ENCODE measurements at regions not wholly inside any gene's neighbourhood (a gene's known extent, or its start where the extent isn't known, plus 50 kb on each side); places are given as distances from the start of the nearest gene placed in this dataset.

GRCh38 chr6:48915591-48915990, 547.5 kb downstream of the MMUT start:
- Histone ChIP-seq H3K36me3 (no peaks in the 10 kb centered on the region), H3K27me3 (no peaks in the 10 kb centered on the region), H3K27ac (no peak overlapping the region), H3K4me3 (no peak overlapping the region), H3K9me3 (no peaks in the 10 kb centered on the region), H3K4me1 (no peaks in the 10 kb centered on the region)
- no peak for DNase-seq
- intact Hi-C loops (cut with DNase I), result no loop called here
- no peak for TF ChIP-seq POLR2A (IDR thresholded peaks at IDR 0.05)
- TF ChIP-seq, protein P1, sequence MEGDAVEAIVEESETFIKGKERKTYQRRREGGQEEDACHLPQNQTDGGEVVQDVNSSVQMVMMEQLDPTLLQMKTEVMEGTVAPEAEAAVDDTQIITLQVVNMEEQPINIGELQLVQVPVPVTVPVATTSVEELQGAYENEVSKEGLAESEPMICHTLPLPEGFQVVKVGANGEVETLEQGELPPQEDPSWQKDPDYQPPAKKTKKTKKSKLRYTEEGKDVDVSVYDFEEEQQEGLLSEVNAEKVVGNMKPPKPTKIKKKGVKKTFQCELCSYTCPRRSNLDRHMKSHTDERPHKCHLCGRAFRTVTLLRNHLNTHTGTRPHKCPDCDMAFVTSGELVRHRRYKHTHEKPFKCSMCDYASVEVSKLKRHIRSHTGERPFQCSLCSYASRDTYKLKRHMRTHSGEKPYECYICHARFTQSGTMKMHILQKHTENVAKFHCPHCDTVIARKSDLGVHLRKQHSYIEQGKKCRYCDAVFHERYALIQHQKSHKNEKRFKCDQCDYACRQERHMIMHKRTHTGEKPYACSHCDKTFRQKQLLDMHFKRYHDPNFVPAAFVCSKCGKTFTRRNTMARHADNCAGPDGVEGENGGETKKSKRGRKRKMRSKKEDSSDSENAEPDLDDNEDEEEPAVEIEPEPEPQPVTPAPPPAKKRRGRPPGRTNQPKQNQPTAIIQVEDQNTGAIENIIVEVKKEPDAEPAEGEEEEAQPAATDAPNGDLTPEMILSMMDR (IDR thresholded peaks at IDR 0.05), result no peak

DNA sequence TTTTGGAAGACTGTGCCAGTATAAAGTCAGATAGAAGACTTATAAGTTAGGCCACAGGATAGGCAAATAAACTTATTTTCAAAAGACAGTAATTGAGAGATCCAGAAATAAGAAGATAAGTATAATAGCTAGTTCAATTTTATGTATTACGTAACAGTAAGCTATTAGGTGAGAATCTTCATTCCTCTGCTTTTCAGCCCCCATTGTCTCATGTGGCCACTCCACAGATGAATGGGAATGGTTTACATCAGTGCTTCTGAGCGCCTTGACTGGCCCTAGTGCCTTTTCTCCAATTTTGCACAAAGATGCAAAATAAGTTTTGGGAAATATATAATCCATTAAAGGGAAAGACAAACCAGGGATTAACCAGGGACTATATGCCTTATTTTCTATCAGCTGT, 550.5 kb downstream of the MMUT start:
- no peak overlapping the region for H3K4me3 ChIP-seq
- H3K36me3 ChIP-seq, result no peaks in the 10 kb centered on the region
- WGBS, 2 donors, result 83 to 93% methylated on average over 2 of the region's 2 CpGs
- H3K4me1 ChIP-seq, result no peaks in the 10 kb centered on the region
- no peaks in the 10 kb centered on the region for H3K27me3 ChIP-seq
- no peak for DNase-seq
- intact Hi-C loops (cut with DNase I), result no loop called here
- H3K9me3 ChIP-seq, result no peaks in the 10 kb centered on the region
- no peak for TF ChIP-seq POLR2A (IDR thresholded peaks at IDR 0.05)
- TF ChIP-seq, protein P1 (IDR thresholded peaks at IDR 0.05), result no peak
- no peak overlapping the region for H3K27ac ChIP-seq

GRCh38 chr6:48904809-48905208, 558.2 kb downstream of the MMUT start:
- intact Hi-C loops (cut with DNase I), result no loop called here
- TF ChIP-seq, protein P1 (IDR thresholded peaks at IDR 0.05), result no peak
- no peak for TF ChIP-seq POLR2A (IDR thresholded peaks at IDR 0.05)
- no peak overlapping the region for H3K4me3 ChIP-seq
- no peaks in the 10 kb centered on the region for H3K9me3 ChIP-seq
- H3K4me1 ChIP-seq, result no peaks in the 10 kb centered on the region
- H3K36me3 ChIP-seq, result no peaks in the 10 kb centered on the region
- no peak overlapping the region for H3K27ac ChIP-seq
- no peak for DNase-seq
- no peaks in the 10 kb centered on the region for H3K27me3 ChIP-seq

- no peak overlapping the region for H3K27ac ChIP-seq
- H3K36me3 ChIP-seq, result no peaks in the 10 kb centered on the region
- no peaks in the 10 kb centered on the region for H3K27me3 ChIP-seq
- H3K9me3 ChIP-seq, result no peaks in the 10 kb centered on the region
- intact Hi-C loops (cut with DNase I), result no loop called here
- no peak overlapping the region for H3K4me3 ChIP-seq
- no peak for DNase-seq
- TF ChIP-seq, protein P1 (IDR thresholded peaks at IDR 0.05), result no peak
- TF ChIP-seq POLR2A (IDR thresholded peaks at IDR 0.05), result no peak
- 80% methylated on average over 3 of the region's 3 CpGs for WGBS, 2 donors
- H3K4me1 ChIP-seq, result no peaks in the 10 kb centered on the region
These were observed 568.6 kb downstream of the MMUT start for GRCh38 chr6:48894469-48894868.

DNA sequence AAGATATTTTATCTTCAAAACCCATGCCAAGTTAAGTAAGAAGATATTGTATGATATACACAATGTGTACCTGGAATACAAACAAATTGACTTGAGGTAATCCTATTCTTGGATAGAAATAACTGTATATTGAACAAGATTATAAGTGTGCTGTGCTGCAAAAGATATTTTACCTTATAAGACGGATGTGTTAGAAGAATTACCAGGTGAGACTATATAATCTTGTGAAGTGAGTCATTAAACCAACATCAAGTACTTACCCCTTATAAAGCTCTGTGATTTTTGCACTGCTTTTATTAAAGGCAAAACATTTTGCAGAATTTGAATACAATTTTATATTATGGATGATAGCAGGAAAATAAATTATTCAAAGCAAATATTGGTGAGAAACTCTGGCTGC, 570.0 kb downstream of the MMUT start:
- no peak for DNase-seq
- no peaks in the 10 kb centered on the region for H3K9me3 ChIP-seq
- WGBS, 2 donors, result 45 to 50% methylated on average over 1 of the region's 1 CpG
- no peaks in the 10 kb centered on the region for H3K4me1 ChIP-seq
- intact Hi-C loops (cut with DNase I), result no loop called here
- no peak overlapping the region for H3K4me3 ChIP-seq
- no peaks in the 10 kb centered on the region for H3K27me3 ChIP-seq
- no peaks in the 10 kb centered on the region for H3K36me3 ChIP-seq
- TF ChIP-seq POLR2A (IDR thresholded peaks at IDR 0.05), result no peak
- TF ChIP-seq, protein P1 (IDR thresholded peaks at IDR 0.05), result no peak
- no peak overlapping the region for H3K27ac ChIP-seq
